ENCODE measurements at regions not wholly inside any gene's neighbourhood (a gene's known extent, or its start where the extent isn't known, plus 50 kb on each side); places are given as distances from the start of the nearest gene placed in this dataset.

DNA sequence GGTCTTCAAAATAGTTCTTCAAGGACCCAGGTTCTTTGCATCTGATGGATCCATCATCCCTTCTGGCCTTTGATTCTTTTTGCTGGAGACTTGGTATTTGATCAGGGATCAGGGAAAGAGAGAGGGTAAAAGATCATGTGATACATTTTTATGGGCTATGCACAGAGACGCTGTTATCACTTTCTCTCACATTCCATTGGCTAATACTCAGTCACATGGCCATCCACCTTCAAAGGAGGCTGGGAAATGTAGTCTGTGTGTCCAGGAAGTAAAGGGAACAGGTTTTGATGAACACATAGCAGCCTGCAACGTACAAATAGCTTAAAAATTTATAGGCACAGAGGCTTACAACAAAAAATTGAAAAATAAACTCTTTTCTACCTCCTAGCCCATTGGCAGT lies 629.6 kb upstream of the FANCL start:
- DNase-seq, result no peak

- no peak for DNase-seq
Observed at GRCh38 chr2:58866946-58867345, 625.8 kb upstream of the FANCL start.

DNA sequence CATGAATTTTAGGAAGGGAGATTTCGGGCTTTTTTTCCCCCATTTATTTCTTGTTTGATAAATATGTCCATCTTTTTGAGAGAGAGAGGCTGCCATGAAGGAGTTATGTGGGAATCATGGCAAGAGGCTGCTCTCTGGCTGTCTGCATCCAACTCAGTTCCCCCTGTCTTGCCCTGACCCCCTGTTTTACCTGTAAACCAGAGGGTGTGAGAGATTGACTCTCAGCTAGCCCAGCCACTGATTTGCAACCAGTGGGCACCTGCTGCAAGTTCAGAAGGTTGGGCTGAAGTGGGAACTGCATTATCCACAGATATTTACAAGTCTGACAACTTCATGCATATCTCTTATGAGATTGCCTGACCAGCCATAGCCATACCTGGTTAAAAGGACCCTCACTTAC lies 625.4 kb upstream of the FANCL start:
- no peak for DNase-seq

DNA sequence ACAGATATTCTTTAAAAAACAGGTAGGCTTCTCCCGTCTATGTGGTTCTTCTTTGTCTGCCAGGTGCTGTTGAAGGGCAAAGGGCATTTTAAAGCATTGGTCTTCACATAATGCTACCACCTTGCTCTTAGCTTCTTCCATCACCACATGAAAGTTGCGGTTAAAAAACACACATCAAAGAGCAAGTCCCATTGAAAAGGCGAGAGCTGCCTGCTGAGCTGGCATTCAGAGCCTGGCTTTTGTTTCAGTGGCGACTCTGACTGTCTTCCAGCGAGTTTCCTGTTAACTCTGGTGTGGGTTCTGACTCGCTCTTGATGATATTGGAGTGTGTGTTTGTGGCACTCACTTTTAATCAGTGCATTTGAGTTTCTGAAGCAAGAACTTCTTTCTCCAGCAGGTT lies 624.9 kb upstream of the FANCL start:
- DNase-seq, result no peak

DNA sequence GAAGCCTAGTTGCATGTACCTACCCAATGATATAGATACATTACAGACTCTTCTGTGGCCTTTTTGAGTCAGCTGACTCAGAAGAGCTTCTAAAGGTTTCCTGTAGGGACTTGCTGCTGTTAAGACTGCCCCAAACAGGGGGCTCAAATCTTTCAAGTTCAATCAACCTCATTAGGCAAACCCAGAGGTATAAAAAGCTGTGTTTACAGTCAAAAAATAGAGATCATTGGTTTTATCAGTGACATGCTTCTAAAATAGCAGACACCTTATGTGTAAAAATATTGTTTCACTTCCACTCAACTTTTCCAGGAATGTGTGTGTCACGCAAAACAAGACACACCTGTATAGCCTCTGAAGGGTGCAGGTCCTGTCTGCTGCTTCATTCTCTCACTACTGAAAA lies 624.3 kb upstream of the FANCL start:
- DNase-seq, result no peak

DNA sequence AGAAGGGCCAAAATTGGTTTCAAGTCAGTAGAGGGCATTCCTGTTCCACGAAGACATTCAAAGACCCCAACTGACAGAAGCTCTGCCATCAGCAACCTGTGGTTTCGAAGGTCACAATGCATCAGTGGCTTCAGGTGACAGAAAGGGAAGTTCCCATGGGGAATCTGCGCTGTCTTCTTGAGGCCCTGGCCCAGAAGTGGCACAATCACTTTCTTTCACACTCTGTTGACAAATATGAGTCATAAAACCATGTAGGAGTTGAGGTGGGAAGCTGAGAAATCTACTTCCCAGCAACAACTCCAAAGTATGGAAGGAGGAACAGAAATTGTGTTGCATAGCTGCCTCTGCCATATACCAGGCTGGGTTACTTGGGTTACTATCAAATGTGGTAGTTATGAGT lies 621.1 kb upstream of the FANCL start:
- DNase-seq, result no peak

- no peak for DNase-seq
Observed at GRCh38 chr2:58860586-58860985, 619.5 kb upstream of the FANCL start.

GRCh38 chr2:58856100-58856499 lies 615.0 kb upstream of the FANCL start:
- DNase-seq, result no peak

GRCh38 chr2:58853420-58853819 lies 612.3 kb upstream of the FANCL start:
- no peak for DNase-seq

- no peak for DNase-seq
Observed at GRCh38 chr2:58852905-58853304, 611.8 kb upstream of the FANCL start.

DNA sequence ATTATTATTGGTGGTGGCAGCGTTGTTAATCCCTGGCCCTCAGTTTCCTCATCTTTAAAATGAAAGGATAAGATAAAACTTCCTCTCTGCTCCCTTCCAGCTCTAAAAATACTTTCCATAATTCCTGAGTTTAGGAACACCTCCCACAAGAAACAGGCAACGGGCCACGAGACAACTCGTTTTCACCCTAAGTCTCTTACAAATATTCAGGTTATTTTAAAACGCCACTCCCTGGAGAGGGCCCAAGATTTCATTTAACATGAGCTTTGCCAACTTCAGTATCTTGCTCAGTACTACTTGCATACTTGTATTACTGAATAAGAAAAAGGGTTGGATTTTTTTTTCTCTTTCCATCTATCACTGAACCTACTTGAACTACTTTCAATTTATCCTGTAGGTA lies 611.1 kb upstream of the FANCL start:
- DNase-seq, result no peak

GRCh38 chr2:58851598-58851997 lies 610.5 kb upstream of the FANCL start:
- no peak for DNase-seq

DNA sequence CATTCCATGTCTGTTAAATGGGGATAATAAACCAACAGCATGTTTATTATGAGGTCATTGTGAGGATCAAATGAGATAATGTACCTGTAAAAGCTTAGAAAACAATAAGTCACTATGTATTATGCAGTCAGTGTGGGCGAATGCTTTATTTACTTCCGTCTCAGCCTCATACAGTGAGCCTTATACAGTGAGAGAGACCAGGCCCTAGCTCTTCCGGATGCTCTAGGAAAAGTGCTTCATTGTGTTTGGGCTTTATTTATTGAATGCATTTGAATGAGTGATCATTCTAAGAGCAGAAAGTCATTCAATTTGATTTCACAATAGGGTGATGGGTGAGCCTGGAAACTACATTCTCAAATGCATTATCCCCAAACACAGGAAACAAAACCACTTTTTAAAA lies 603.9 kb upstream of the FANCL start:
- no peak for DNase-seq

- DNase-seq, result no peak
Observed at GRCh38 chr2:58842501-58843155, 601.5 kb upstream of the FANCL start.

DNA sequence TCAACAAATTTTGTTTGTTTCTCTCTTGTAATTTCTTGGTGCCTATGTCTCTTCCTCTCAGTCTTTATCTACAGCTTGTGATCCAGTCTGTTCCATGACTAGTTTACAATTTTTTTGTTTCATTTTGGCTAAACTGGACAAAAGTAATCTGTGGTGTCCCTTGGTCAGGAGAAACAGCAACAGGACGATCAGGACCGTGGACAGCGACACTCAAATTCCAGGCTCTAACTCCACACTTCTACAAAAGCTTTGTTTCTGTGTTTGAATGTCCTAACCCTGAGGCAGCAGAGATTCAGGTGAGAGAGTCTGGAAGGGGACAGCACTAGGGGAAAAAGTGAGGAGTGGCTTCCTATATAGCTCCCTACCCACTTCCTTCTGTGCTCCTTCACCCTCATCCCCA lies 593.3 kb upstream of the FANCL start:
- no peak for DNase-seq

- no peak for DNase-seq
Observed at GRCh38 chr2:58826795-58827194, 585.7 kb upstream of the FANCL start.

GRCh38 chr2:58812771-58813344 lies 571.7 kb upstream of the FANCL start:
- DNase-seq, result no peak

- no peak for DNase-seq
Observed at GRCh38 chr2:58805126-58805525, 564.0 kb upstream of the FANCL start.

- DNase-seq, result no peak
Observed at GRCh38 chr2:58803192-58803591, 562.1 kb upstream of the FANCL start.

DNA sequence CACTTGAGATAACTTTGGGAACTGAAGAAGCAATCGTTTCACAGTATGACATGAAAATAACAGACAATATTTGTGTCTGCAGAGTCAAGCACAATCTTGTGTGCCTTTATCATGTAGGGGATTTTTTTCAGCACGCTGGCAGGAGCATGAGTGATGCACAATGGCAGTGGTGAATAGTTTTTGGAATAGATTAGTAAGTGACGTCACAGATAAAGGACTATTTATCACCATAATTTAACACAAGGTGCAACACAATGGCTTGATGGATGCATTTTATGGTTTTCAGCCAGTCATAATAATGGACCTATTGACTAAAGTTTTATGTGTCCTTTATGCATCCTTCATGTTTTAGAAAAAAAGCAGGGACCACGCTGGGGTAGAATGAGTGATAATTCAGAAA lies 559.8 kb upstream of the FANCL start:
- no peak for DNase-seq

- no peak for DNase-seq
Observed at GRCh38 chr2:58798676-58799208, 557.6 kb upstream of the FANCL start.

DNA sequence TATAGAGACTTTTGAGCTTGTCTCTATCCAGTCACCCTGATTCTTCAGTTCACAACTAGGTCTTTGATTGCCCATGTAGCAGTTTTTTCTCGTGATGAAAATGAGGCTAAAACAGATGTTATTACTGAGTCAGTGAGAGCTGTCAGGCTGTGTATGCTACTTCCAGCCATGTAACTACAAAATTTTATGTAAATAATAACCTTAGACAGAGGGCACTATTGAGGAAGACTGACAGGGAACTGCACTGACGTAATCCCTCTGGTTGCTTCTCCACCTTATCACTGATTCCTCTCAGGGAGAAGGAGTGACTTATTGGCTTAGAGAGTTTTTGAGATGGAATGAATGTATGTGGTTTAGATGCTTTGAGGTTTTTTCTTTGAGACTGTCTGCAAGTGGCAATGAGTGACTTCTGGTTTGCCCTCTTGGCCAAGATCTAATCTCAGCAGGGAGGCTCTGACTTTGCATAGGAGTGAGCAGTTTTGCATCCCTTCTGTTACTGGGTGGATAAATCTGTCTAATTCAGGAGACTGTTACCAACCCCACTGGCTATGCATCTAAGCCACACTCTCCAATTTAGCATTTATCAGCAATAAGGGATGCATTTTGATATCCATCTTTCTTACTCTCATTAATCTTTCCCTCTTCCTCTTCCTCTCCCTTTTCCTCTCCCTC lies 555.2 kb upstream of the FANCL start:
- no peak for DNase-seq

GRCh38 chr2:58794916-58795315 lies 553.8 kb upstream of the FANCL start:
- no peak for DNase-seq

GRCh38 chr2:58794103-58794502 lies 553.0 kb upstream of the FANCL start:
- DNase-seq, result no peak
